ENCODE measurements at regions not wholly inside any gene's neighbourhood (a gene's known extent, or its start where the extent isn't known, plus 50 kb on each side); places are given as distances from the start of the nearest gene placed in this dataset.
"Not testable (repeated sequence)": the region's sequence is repeated elsewhere in the genome, so short reads cannot be mapped to it uniquely, and the experiment has no call there.

- TF ChIP-seq CTCF (IDR thresholded peaks at IDR 0.05; ENCODE audit: unreplicated experiment), result no peak
- Mint-ChIP-seq H3K4me1 (peaks cover 42% of the 10 kb centered on the region), H3K27me3 (ENCODE audit: low read depth) (no peaks in the 10 kb centered on the region), H3K9me3 (no peaks in the 10 kb centered on the region), H3K27ac (no peak overlapping the region), H3K36me3 (peaks cover 9% of the 10 kb centered on the region), H3K4me3 (no peak overlapping the region)
- DNase-seq (ENCODE audit: low spot score in 2 of 2, unreplicated experiment in 2 of 2), result no peak
These were observed 233.2 kb upstream of the DAB2 start for GRCh38 chr5:39657943-39658342.

- Mint-ChIP-seq H3K4me1 (peaks cover 40% of the 10 kb centered on the region), H3K27ac (peak overlapping the region; percentile 43), H3K36me3 (peaks cover 9% of the 10 kb centered on the region), H3K9me3 (no peaks in the 10 kb centered on the region), H3K4me3 (no peak overlapping the region), H3K27me3 (ENCODE audit: low read depth) (no peaks in the 10 kb centered on the region)
- no peak for TF ChIP-seq CTCF (IDR thresholded peaks at IDR 0.05; ENCODE audit: unreplicated experiment)
- no peak for DNase-seq (ENCODE audit: low spot score in 2 of 2, unreplicated experiment in 2 of 2)
These were observed 231.8 kb upstream of the DAB2 start for GRCh38 chr5:39656600-39656999.

- Mint-ChIP-seq H3K9me3 (no peaks in the 10 kb centered on the region), H3K4me3 (no peak overlapping the region), H3K27ac (no peak overlapping the region), H3K36me3 (peaks cover 9% of the 10 kb centered on the region), H3K4me1 (peaks cover 35% of the 10 kb centered on the region), H3K27me3 (ENCODE audit: low read depth) (no peaks in the 10 kb centered on the region)
- DNase-seq (ENCODE audit: low spot score in 2 of 2, unreplicated experiment in 2 of 2), result no peak
- TF ChIP-seq CTCF (IDR thresholded peaks at IDR 0.05; ENCODE audit: unreplicated experiment), result no peak
These were observed 229.9 kb upstream of the DAB2 start for GRCh38 chr5:39654715-39655114.

GRCh38 chr5:39652481-39652880 lies 227.7 kb upstream of the DAB2 start:
- not testable (repeated sequence) for H3K36me3 Mint-ChIP-seq

GRCh38 chr5:39652036-39652435 lies 227.3 kb upstream of the DAB2 start:
- no peak for DNase-seq (ENCODE audit: low spot score in 2 of 2, unreplicated experiment in 2 of 2)
- H3K9me3 Mint-ChIP-seq, result no peaks in the 10 kb centered on the region
- TF ChIP-seq CTCF (IDR thresholded peaks at IDR 0.05; ENCODE audit: unreplicated experiment), result no peak
- peaks cover 39% of the 10 kb centered on the region for H3K4me1 Mint-ChIP-seq
- H3K27ac Mint-ChIP-seq, result no peak overlapping the region
- no peaks in the 10 kb centered on the region for H3K27me3 Mint-ChIP-seq (ENCODE audit: low read depth)
- H3K36me3 Mint-ChIP-seq, result no peaks in the 10 kb centered on the region
- no peak overlapping the region for H3K4me3 Mint-ChIP-seq

More at GRCh38 chr5:39652481-39652880, 227.7 kb upstream of the DAB2 start:
- H3K27ac Mint-ChIP-seq; H3K9me3 Mint-ChIP-seq; H3K27me3 Mint-ChIP-seq (ENCODE audit: low read depth); H3K4me3 Mint-ChIP-seq; DNase-seq (ENCODE audit: low spot score in 2 of 2, unreplicated experiment in 2 of 2): not testable (repeated sequence)
- peaks cover 43% of the 10 kb centered on the region for H3K4me1 Mint-ChIP-seq

- peak overlapping the region; percentile 50 for H3K27ac Mint-ChIP-seq
- peaks cover 9% of the 10 kb centered on the region for H3K9me3 Mint-ChIP-seq
- H3K4me1 Mint-ChIP-seq, result peaks cover 30% of the 10 kb centered on the region
- no peak for TF ChIP-seq CTCF (IDR thresholded peaks at IDR 0.05; ENCODE audit: unreplicated experiment)
- H3K4me3 Mint-ChIP-seq, result no peak overlapping the region
- no peaks in the 10 kb centered on the region for H3K27me3 Mint-ChIP-seq (ENCODE audit: low read depth)
- no peak for DNase-seq (ENCODE audit: low spot score in 2 of 2, unreplicated experiment in 2 of 2)
- peaks cover 5% of the 10 kb centered on the region for H3K36me3 Mint-ChIP-seq
These were observed 225.4 kb upstream of the DAB2 start for GRCh38 chr5:39650008-39650762.

Measured in mesothelial cell of epicardium (in vitro differentiated cells).